Right lobe of liver (tissue), 6 donors: ENCODE measurements at regions not wholly inside any gene's neighbourhood (a gene's known extent, or its start where the extent isn't known, plus 50 kb on each side); places are given as distances from the start of the nearest gene placed in this dataset.
"Not testable (repeated sequence)": the region's sequence is repeated elsewhere in the genome, so short reads cannot be mapped to it uniquely, and the experiment has no call there.

ENCODE experiments used
- ATAC-seq, 4 donors: fragments of 200-7000 bp; cut with Tn5 transposase; one replicate each; pipeline ENCODE4 v1.9.1; 2020; ENCODE audit warnings: mild to moderate bottlenecking in 4 of 4, moderate library complexity in 4 of 4
- DNase-seq, 3 donors: peaks; one replicate each; pipeline ENCODE4 v3.0.0-alpha.2; 2020
- H3K27ac ChIP-seq, 3 donors: fragments of 200-600 bp; one replicate each; pipeline ENCODE4 v1.8.0; 2022
- H3K27me3 ChIP-seq, 2 donors: fragments of 200-600 bp; one replicate each; pipeline ENCODE4 v1.8.0; 2022
- H3K36me3 ChIP-seq, 4 donors: fragments of 200-600 bp; sonication (generic) in 1 of 4; one replicate each; pipeline versions ENCODE4 v1.5.1 to v1.8.0; 2017 to 2022; ENCODE audit warnings: control low read depth in 1 of 4
- H3K4me1 ChIP-seq, 4 donors: fragments of 200-600 bp; sonication (generic) in 1 of 4; one replicate each; pipeline versions ENCODE4 v1.5.1 to v1.8.0; 2017 to 2022; ENCODE audit warnings: control low read depth in 1 of 4
- H3K4me3 ChIP-seq, 3 donors: fragments of 200-600 bp; one replicate each; pipeline ENCODE4 v1.8.0; 2022
- H3K9me3 ChIP-seq, 4 donors: fragments of 200-600 bp; sonication (generic) in 1 of 4; one replicate each; pipeline versions ENCODE4 v1.5.1 to v1.8.0; 2017 to 2022; ENCODE audit warnings: control low read depth in 1 of 4
- POLR2A ChIP-seq: fragments of 450-650 bp; IDR thresholded peaks from one replicate; pipeline ENCODE4 v1.6.1; 2017; ENCODE audit warnings: antibody characterized with exemption, mild to moderate bottlenecking
- WGBS: methylation state at CpG from one replicate; pipeline ENCODE4 v1.1.6; 2018; ENCODE audit warnings: low coverage, low lambda C conversion rate; ENCODE audit not compliant: insufficient coverage; ENCODE audit errors: missing lambda C conversion rate; 5-methylcytosine and 5-hydroxymethylcytosine counted together
- intact Hi-C, 2 donors: fragments of 100-400 bp; cut with DNase I; formaldehyde crosslinking; loops; one replicate each; pipeline versions ENCODE4 v1.11.2 to v1.14.1; 2022
- TF ChIP-seq, protein P1 (sequence below), 4 donors: fragments of 200-600 bp in 3 of 4; fragments of 450-650 bp in 1 of 4; IDR thresholded peaks; one replicate each; pipeline versions ENCODE4 v1.5.1 to v1.8.0; 2016 to 2022; ENCODE audit warnings: antibody characterized with exemption in 4 of 4, mild to moderate bottlenecking in 2 of 4
- donor health status: DM: no; HTN: yes; CAD: no.
- donor health status: DM: no; HTN: no; CAD: no.
- donor health status: DM: no; HTN: no; CAD: no.
- donor health status: DM: no; HTN: yes; CAD: no.
- donor health status: DM: no; HTN: yes; CAD: no.

DNA sequence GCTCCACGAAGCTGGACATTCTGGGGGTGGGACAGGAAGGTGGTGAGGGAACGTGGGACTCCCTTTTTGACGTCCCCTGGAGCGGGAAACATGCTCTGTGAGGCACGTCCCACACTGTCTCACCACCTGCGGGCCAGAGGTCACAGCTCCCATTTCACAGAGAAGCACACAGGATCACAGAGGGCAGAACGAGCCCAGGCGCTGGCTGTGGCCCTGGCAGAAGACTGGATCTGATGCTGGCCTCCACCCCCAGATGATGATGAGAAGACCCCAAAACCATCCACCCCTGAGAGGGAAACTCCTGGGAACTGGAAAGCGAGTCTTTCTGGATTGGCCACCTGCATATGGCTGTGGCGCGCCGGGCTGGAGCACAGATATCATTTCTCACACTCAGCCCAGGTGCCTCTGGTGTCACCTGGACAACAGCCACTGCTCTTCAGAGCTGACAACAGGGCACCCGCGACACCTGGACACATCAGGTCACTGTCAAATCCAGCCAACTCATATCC is 216.2 kb downstream of the TUBA3C start:
- H3K4me3 ChIP-seq, result no peak overlapping the region
- no peak for ATAC-seq
- H3K9me3 ChIP-seq, result no peaks in the 10 kb centered on the region
- H3K4me1 ChIP-seq, result no peaks in the 10 kb centered on the region
- DNase-seq, result no peak
- WGBS, result 80% methylated on average over 2 of the region's 14 CpGs
- TF ChIP-seq POLR2A, result no peak
- TF ChIP-seq, protein P1, sequence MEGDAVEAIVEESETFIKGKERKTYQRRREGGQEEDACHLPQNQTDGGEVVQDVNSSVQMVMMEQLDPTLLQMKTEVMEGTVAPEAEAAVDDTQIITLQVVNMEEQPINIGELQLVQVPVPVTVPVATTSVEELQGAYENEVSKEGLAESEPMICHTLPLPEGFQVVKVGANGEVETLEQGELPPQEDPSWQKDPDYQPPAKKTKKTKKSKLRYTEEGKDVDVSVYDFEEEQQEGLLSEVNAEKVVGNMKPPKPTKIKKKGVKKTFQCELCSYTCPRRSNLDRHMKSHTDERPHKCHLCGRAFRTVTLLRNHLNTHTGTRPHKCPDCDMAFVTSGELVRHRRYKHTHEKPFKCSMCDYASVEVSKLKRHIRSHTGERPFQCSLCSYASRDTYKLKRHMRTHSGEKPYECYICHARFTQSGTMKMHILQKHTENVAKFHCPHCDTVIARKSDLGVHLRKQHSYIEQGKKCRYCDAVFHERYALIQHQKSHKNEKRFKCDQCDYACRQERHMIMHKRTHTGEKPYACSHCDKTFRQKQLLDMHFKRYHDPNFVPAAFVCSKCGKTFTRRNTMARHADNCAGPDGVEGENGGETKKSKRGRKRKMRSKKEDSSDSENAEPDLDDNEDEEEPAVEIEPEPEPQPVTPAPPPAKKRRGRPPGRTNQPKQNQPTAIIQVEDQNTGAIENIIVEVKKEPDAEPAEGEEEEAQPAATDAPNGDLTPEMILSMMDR (IDR thresholded peaks at IDR 0.05), result no peak
- intact Hi-C loops, result no loop called here
- no peaks in the 10 kb centered on the region for H3K36me3 ChIP-seq
- no peak overlapping the region for H3K27ac ChIP-seq
- H3K27me3 ChIP-seq, result no peaks in the 10 kb centered on the region

DNA sequence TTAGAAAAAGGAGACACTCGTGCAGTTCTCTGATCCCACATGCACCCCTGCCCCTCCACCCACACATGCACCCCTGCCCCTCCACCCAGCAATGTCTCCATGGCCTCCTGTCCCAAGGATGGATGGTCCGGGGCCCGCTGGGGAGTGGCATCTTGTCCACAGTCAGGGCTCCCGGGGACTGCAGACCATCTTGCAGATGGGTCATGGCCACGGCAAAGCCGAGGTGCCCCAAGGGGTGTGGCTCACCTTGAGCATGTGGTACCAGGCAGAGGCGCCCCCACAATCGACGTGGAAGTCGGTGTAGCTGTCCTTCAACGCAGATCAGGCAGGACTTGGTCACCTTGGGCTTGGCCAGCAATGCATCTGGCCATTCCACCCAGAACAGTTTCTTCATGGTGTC is 216.7 kb downstream of the TUBA3C start:
- no peaks in the 10 kb centered on the region for H3K27me3 ChIP-seq
- H3K36me3 ChIP-seq, result no peaks in the 10 kb centered on the region
- DNase-seq (no peak), ATAC-seq (no peak)
- TF ChIP-seq, protein P1 (IDR thresholded peaks at IDR 0.05), result no peak
- TF ChIP-seq POLR2A, result no peak
- WGBS, result 68% methylated on average over 6 of the region's 11 CpGs
- no peak overlapping the region for H3K27ac ChIP-seq
- intact Hi-C loops, result no loop called here
- H3K4me3 ChIP-seq, result no peak overlapping the region
- H3K9me3 ChIP-seq, result no peaks in the 10 kb centered on the region
- H3K4me1 ChIP-seq, result no peaks in the 10 kb centered on the region

DNA sequence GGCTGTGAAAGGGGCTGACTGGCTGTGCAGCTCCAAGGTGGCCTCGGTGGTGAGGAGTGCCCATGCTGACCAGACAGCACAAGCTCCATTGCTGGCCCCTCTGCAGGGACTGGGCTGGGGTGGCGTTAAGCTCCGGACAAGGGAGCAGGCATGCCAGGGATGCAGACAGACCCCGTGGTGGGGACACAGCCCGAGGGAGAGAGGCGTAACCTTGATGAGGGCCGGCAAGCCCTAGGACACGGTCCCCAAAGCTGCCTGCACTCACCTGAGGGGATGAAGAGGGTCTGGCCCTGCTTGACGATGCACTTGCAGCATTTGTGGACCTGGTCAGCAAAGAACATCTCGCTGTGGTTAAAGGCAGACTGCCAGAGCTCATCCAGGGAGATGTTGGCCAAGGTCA is 217.9 kb downstream of the TUBA3C start:
- DNase-seq, H3K4me3 ChIP-seq, H3K36me3 ChIP-seq, H3K27ac ChIP-seq, H3K9me3 ChIP-seq, H3K27me3 ChIP-seq, intact Hi-C loops, H3K4me1 ChIP-seq: not testable (repeated sequence)
- WGBS, result 53% methylated on average over 5 of the region's 10 CpGs
- ATAC-seq, result peak in 2 of 4 donors; percentile 46 to 63

DNA sequence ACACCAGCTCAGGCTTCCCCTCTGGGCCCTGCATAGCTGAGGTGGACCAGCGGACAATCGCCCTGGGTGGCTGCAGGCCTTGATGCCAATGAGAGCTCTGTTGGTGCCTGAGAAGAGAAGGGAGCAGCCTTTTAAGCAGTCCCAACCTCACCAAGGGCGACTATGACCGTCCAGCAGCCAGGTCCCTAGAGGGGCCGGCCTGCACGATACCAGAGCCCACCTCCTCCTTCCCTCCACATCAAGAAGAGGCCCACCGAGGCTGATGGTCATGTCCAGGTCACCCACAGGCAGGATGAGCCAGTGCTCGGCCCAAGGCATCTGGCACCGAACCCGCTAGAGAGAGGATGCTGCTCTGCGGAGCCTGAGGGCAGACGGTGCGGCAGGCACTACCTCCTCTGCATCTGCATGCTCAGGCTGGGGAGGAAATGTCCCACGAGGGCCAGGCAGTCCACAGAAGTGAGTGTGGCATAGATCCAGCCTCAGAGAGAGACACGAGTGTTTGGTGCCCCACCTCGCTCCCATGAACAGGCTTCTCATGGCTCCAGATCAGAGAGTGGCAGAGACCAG is 219.4 kb downstream of the TUBA3C start:
- no peak for TF ChIP-seq POLR2A
- TF ChIP-seq, protein P1 (IDR thresholded peaks at IDR 0.05), result no peak
- Histone ChIP-seq H3K9me3 (no peaks in the 10 kb centered on the region), H3K4me3 (no peak overlapping the region), H3K4me1 (no peaks in the 10 kb centered on the region), H3K27ac (no peak overlapping the region), H3K27me3 (no peaks in the 10 kb centered on the region), H3K36me3 (no peaks in the 10 kb centered on the region)
- ATAC-seq (no peak), DNase-seq (no peak)
- intact Hi-C loops, result no loop called here
- WGBS, result 48% methylated on average over 4 of the region's 16 CpGs

DNA sequence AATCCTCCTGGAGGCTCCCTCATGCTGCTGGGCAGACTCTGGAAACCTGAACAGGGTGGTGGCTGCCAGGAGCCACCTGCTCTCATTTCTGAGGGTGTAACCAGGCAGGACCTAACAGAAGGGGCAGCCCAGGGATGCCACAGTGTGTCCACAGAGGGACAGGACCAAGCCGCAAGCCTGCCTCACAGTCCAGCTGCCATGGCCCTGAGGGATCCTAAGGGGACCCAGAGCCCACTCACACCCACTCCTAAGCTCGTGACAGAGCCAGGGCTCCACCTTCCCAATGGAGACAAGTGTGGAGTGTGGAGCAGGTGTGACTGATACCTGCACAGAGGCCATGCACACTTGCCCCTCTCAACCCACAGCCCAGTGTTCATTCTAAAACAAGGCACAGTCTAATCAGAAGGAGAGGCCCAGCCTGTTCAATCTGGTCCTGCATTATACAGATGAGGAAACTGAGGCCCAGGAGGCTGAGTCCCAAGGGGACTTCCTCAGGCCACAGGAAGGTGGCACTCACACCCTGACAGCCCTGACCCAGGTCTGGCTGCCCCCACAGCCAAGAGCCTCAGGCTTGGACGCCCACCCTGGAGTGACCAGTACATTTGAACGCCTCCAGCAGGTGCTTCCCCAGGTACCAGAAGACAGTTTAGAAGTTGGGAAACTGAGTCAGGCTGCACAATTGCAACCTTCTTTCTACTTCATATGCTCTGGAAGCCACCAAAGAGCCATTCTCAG is 220.1 kb downstream of the TUBA3C start:
- H3K9me3 ChIP-seq, result no peaks in the 10 kb centered on the region

More for the DNA sequence above, 220.1 kb downstream of the TUBA3C start:
- H3K27ac ChIP-seq, result no peak overlapping the region
- no peak for DNase-seq
- no peak for ATAC-seq
- TF ChIP-seq, protein P1 (IDR thresholded peaks at IDR 0.05), result no peak
- TF ChIP-seq POLR2A, result no peak
- H3K4me1 ChIP-seq, result no peaks in the 10 kb centered on the region
- intact Hi-C loops, result no loop called here
- H3K27me3 ChIP-seq, result no peaks in the 10 kb centered on the region
- H3K4me3 ChIP-seq, result no peak overlapping the region
- no peaks in the 10 kb centered on the region for H3K36me3 ChIP-seq
- WGBS, result 20% methylated on average over 1 of the region's 4 CpGs
